ENCODE measurements at regions not wholly inside any gene's neighbourhood (a gene's known extent, or its start where the extent isn't known, plus 50 kb on each side); places are given as distances from the start of the nearest gene placed in this dataset.
"Not testable (repeated sequence)": the region's sequence is repeated elsewhere in the genome, so short reads cannot be mapped to it uniquely, and the experiment has no call there.

GRCh38 chr14:106710187-106710586 is 1183.8 kb downstream of the TMEM121 start:
- not testable (repeated sequence) for DNase-seq

DNA sequence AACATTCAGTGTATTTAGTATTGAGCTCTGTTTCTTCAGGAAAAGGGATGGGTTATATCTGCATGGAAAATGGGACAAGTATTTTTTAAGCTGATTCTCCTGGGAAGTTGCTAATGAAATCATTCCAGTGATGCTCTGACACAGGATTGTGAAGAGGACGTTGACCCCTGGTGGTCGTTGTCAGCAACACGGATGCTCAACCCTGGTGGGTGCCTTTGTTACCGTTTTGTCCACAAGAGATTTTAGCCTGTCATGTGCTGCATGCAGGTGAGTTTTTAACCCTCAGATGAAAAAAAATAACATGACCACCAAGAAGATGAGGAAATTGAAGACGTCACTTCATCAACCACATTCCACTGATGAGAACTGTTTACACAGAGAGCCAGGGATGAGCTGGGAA is 1186.1 kb downstream of the TMEM121 start:
- not testable (repeated sequence) for DNase-seq

GRCh38 chr14:106714446-106715428 is 1188.4 kb downstream of the TMEM121 start:
- DNase-seq: not testable (repeated sequence)

GRCh38 chr14:106717544-106717943 is 1191.2 kb downstream of the TMEM121 start:
- not testable (repeated sequence) for DNase-seq

DNA sequence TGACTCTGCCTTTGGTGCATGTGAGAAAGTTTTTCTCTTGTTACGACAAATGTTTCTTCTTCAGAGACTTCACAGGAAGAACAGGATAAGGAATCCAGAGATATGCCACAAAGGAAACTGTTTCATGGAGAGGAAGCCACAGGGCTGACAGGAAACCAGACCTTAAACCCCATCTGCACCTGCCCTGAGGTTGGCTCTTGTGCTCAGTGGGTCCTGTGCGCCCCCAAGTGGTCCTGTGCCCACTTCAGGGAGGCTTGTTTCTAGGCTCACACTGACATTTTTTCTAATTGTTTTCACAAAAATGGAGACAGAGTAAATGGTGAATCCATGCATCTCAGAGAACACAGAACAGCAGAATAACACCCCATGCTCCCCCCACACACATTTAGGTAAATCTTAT is 1193.5 kb downstream of the TMEM121 start:
- DNase-seq: not testable (repeated sequence)

GRCh38 chr14:106721926-106722325 is 1195.5 kb downstream of the TMEM121 start:
- DNase-seq: not testable (repeated sequence)

DNA sequence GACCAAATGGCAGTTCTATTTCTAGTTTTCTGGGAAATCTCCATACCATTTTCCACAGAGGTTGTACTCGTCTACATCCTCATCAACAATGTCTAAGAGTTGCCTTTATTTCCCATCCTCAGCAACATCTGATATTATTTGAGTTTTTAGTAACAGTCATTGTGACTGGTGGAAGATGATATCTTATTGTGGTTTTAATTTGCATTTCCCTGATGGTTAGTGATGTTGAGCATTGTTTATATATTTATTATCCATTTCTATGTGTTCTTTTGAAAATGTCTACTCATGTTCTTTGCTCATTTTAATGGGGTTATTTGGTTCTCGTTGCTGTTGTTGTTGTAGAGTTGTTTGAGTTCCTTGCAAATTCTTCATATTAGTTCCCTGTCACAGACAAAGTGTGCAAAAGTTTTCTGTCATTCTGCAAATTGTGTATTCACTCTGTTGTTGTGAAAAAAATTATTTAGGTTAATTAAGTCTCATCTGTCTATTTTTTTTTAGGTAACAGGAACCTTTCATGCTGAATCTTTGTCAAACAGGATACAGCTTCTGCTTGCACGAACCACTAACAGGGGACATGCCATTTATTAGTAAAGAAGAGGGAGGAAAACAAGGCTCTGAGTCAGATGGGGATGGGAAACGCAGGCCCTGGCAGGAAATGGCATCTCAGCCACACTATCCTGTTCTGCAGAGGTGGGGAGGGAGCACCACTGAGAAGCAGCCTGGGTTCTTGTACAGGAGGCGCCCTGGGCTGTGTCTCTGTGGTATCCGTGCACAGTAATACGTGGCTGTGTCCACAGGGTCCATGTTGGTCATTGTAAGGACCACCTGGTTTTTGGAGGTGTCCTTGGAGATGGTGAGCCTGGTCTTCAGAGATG is 1196.7 kb downstream of the TMEM121 start:
- DNase-seq: not testable (repeated sequence)

DNA sequence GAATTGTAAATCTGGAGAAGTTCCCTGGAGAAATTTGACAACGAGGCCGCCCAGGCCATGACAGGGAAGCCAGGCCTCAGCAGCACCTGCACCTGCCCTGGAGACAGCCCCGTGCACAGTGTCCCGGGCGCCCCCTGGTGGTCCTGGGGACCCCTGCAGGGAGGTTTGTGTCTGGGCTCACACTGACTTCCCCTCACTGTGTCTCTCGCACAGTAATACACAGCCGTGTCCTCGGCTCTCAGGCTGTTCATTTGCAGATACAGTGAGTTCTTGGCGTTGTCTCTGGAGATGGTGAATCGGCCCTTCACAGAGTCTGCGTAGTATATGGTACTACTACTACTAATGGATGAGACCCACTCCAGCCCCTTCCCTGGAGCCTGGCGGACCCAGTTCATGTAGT is 1201.6 kb downstream of the TMEM121 start:
- DNase-seq: not testable (repeated sequence)

- DNase-seq: no peak
These were observed 1202.2 kb downstream of the TMEM121 start for GRCh38 chr14:106728611-106729010.

GRCh38 chr14:106729551-106729950 is 1203.2 kb downstream of the TMEM121 start:
- DNase-seq: no peak

DNA sequence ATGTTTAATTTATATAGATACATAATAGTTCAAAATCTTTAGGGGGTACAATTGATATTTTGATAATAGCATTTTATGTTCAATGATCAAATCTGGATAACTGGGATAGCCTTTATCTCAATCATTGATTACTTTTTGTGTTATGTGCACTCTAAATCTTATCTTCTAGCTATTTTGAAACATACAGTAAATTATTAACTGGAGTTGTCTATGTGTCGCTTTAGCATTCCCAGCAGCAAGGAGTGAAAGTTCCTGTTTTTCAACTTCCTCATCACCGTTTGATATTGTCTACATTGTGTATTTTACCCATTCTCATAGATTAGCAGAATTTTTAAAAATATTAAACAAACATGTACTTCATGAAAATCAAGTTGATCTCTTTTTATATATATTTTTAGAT is 1207.4 kb downstream of the TMEM121 start:
- DNase-seq: no peak

- DNase-seq: no peak
These were observed 1210.6 kb downstream of the TMEM121 start for GRCh38 chr14:106737021-106737420.

DNA sequence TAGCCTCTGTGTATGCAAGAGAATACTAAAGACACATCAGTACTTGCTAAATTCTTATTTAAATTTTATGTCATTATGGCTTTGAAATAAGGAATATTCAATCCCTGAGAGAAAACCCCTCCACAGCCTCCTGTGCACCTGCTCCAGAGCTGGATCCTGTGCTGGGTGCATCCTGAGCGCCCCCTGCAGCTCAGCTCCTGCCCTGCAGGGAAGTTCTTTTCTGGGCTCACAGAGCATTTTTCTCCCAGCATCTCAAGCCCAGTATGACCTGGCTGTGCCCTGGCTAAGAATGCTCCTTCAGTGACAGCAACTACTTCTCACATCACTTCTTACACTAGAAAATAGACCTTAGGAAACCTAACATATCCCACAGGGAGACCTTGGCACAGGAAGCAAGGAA is 1211.7 kb downstream of the TMEM121 start:
- no peak for DNase-seq

DNA sequence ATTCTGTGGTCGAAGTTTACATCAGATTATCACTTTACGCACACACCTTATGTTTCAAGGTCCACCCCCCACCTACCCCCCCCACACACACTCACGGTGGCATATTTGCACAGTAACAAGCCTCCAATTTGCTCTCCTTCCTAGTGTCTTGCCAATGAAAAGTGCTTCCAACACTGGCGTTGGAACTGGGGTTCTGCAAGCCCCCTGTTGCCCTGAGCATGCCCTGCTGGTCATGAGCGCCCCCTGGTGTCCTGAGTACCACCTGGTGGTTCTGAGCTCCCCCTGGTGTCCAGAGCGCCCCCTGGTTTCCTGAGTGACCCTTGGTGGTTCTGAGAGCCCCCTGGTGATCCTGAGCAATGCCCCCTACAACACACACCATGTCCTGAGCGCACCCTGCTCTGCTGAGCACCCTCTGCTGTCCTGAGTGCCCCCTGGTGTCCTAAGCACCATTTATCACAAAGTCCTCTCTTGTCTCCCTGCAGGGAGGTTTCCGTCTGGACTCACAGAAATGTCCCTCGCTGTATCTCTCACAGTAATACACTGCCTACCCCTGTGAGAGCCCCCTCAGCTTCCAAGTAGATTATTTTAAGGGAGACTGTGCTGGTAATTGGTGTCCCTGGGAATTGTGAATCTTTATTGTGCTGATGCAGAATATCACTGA is 1212.3 kb downstream of the TMEM121 start:
- DNase-seq: not testable (repeated sequence)

DNA sequence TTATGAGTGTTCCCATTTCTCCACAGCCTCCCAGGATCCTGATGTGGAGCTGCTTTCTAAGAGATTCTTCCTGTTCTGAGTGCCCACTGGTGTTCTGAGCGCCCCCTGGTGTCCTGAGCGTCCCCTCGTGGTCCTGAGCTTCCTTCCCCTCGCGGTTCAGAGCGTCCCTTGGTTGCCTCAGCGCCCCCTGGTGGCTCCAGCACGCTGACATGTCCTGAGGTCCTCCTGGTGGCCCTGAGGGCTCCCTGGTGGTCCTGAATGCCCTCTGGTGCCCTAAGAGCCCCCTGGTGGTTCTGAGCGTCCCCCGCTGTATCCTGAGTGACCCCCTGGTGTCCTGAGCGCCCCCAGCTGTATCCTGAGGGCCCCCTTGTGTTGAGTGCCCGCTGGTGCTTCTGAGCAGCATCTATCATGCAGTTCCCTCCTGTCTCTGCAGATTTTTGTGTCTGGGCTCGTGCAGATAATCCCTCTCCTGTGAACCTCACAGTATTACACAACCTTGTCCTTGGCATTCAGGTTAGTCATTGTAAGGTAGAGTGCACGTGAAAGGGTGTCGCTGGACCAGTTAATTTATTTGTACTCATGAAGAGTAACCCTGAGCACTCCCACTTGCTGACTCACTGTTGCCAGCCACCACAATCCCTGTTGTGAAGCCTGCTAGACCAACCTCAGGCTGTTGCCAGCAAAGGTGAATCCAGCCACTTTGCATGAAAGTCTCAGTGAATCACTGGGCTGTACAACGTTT is 1214.9 kb downstream of the TMEM121 start:
- DNase-seq: not testable (repeated sequence)

DNA sequence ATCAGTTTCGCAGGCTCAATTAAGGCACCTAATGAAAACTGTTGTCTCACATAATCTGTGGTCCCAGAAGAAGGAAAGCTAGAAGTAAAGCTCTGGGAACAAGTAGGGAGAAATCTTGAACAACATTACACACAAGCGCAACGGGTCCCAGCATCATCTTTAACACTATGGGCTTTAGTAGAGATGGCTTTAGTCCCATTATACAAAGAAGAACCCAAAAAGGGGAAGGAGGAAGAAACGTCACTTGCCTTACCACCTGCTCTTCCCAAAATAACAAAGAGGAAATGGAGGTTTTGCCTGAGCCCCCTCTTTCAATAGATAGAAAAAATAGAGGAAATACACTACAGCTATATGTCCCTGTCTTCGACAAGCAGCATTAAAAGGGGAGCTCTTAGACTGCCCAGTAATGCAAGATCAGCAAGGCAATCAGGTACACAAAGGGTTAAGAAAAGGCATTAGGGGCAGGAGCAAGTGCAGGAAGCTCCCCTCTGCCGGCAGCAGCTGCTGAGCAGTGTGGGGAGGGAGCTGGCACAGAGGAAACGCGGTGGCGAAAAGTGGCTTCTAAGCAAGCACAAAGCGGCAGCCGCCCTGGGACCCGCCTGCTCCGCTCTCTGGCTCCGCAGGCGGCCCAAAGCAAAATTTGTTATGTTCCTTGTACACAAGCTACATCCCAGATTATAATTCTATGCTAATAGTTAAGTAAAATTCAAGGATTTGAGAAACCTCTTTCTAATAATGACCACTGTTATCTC is 1218.8 kb downstream of the TMEM121 start:
- DNase-seq: not testable (repeated sequence)

GRCh38 chr14:106750089-106750488 is 1223.7 kb downstream of the TMEM121 start:
- DNase-seq: not testable (repeated sequence)

GRCh38 chr14:106753751-106754150 is 1227.4 kb downstream of the TMEM121 start:
- not testable (repeated sequence) for DNase-seq

GRCh38 chr14:106757444-106757843 is 1231.1 kb downstream of the TMEM121 start:
- DNase-seq: not testable (repeated sequence)

DNA sequence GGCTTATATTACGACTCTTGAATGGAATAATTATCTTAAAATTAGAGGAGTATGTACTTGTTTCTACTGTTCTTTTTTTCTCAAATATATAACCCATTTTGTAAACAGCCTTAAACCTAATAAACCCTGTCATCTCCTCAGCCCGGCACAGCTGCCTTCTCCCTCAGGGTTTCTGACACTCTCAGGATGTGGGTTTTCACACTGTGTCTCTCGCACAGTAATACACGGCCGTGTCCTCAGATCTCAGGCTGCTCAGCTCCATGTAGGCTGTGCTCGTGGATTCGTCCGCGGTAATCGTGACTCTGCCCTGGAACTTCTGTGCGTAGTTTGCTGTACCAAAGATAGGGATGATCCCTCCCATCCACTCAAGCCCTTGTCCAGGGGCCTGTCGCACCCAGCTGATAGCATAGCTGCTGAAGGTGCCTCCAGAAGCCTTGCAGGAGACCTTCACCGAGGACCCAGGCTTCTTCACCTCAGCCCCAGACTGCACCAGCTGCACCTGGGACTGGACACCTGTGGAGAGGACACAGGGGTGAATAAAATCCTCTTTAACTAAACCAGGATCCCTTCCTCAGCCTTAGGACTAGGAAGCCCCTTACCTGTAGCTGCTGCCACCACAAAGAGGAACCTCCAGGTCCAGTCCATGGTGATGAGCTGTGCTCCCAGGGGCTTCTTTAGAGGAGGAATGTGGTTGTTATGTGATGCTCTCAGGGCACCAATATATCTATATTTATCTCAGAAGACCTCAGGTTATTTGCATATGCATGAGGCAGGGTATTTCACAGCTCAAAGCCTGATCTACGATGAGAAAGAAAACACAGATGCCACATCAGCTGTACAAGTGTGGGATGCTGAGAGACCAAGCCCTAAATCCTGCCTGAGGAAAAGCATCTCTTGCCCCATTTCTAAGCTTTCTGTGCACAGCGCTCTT is 1235.8 kb downstream of the TMEM121 start:
- not testable (repeated sequence) for DNase-seq

All from HCEC 1CT (cell line).